ENCODE measurements at regions not wholly inside any gene's neighbourhood (a gene's known extent, or its start where the extent isn't known, plus 50 kb on each side); places are given as distances from the start of the nearest gene placed in this dataset.

DNA sequence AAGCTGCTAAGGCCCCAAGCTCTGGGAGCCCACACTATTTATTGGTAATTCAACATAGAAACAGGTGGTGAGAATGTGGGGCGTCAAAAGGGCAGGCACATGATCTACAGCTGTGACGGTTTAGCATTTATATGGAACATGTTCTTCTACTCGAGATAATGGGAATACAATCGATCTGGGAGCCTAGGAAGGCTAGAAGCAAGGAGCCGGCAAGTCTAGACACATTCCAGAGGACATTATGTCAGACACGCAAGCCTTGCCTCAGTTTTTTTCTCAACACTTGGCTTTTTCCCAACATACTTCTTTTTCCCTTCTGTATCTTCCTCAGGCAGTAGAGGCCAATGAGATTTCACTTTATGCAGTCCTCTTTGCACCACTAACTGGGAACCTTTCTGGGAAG, 315.7 kb upstream of the SLITRK5 start:
- no peak for DNase-seq (ENCODE audit: low read depth)
- TF ChIP-seq, protein P1, sequence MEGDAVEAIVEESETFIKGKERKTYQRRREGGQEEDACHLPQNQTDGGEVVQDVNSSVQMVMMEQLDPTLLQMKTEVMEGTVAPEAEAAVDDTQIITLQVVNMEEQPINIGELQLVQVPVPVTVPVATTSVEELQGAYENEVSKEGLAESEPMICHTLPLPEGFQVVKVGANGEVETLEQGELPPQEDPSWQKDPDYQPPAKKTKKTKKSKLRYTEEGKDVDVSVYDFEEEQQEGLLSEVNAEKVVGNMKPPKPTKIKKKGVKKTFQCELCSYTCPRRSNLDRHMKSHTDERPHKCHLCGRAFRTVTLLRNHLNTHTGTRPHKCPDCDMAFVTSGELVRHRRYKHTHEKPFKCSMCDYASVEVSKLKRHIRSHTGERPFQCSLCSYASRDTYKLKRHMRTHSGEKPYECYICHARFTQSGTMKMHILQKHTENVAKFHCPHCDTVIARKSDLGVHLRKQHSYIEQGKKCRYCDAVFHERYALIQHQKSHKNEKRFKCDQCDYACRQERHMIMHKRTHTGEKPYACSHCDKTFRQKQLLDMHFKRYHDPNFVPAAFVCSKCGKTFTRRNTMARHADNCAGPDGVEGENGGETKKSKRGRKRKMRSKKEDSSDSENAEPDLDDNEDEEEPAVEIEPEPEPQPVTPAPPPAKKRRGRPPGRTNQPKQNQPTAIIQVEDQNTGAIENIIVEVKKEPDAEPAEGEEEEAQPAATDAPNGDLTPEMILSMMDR (IDR thresholded peaks at IDR 0.05; ENCODE audit: low read depth, low read length, missing control alignments), result no peak
- H3K4me3 ChIP-seq (ENCODE audit: low read depth, low read length), result no peak overlapping the region

DNA sequence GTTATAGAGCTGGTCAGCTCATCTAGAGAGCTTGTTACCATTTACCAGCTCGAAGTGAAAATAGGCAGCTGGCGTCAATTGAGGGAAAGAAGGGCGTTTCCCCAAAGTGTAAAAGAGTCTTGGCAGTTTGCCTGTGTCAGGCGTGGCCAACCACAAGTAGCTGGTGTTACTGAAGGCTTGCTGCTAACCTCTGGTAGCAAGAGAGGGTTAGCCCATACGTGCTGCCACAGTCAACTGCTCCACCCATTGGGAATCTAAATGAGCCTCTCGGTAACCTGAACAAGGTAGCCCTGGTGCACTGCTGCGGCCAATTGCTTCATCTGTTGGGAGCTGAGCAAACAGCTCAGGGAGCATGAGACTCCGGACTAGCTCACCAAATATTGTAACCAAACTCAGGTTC, 314.9 kb upstream of the SLITRK5 start:
- no peak overlapping the region for H3K4me3 ChIP-seq (ENCODE audit: low read depth, low read length)
- TF ChIP-seq, protein P1 (IDR thresholded peaks at IDR 0.05; ENCODE audit: low read depth, low read length, missing control alignments), result no peak
- DNase-seq (ENCODE audit: low read depth), result no peak

DNA sequence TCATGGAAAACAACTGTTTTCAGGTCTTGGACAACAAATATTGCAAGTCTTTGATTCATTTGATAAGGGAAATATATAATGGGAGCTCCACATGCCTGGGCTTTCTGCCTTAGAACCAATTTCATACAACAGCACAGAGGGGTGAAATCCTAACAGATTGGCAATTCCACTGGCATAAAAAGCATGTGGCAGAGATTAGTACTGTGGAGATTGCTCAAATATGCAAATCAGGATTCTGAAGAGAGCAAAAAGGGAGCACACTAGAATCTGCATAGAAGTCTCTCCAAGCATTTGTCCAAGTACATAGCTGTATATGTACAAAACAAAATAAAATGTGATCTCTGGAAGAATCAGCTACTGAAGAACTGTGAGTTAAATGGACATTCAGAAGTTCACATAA, 312.9 kb upstream of the SLITRK5 start:
- no peak for DNase-seq (ENCODE audit: low read depth)
- no peak overlapping the region for H3K4me3 ChIP-seq (ENCODE audit: low read depth, low read length)
- TF ChIP-seq, protein P1 (IDR thresholded peaks at IDR 0.05; ENCODE audit: low read depth, low read length, missing control alignments), result no peak

DNA sequence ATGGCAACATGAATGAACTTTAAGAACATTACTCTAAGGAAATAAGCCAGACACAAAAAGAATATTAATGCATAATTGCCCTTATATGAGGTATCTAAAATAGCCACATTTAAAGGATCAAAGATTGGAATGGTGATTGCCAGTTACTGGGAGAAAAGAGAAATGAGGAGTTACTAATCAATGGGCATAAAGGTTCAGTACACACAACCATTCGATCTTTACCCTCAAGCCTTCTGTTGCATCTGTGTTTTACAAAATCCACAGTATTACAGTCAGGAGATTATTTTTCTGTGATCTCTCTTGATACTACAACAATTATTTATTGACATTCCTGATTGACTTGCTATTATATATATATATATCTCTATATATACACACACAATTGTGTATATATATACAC, 310.0 kb upstream of the SLITRK5 start:
- no peak for DNase-seq (ENCODE audit: low read depth)
- no peak overlapping the region for H3K4me3 ChIP-seq (ENCODE audit: low read depth, low read length)
- TF ChIP-seq, protein P1 (IDR thresholded peaks at IDR 0.05; ENCODE audit: low read depth, low read length, missing control alignments), result no peak

DNA sequence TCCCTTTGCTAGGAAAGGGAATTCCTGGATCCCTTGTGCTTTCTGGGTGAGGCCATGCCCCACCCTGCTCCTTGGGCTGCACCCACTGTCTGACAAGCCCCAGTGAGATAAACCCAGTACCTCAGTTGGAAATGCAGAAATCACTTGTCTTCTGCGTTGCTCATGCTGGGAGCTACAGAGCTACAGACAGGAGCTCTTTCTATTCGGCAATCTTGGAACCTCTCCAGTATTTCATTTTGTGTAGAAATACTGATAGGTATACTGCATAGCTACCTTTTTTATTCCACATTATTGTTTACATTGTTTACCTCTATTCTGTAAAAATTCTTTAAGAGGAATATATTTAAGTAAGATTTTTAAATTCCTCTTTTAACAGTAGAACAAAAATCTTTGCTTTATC, 302.5 kb upstream of the SLITRK5 start:
- no peak overlapping the region for H3K4me3 ChIP-seq (ENCODE audit: low read depth, low read length)
- no peak for DNase-seq (ENCODE audit: low read depth)
- TF ChIP-seq, protein P1 (IDR thresholded peaks at IDR 0.05; ENCODE audit: low read depth, low read length, missing control alignments), result no peak

DNA sequence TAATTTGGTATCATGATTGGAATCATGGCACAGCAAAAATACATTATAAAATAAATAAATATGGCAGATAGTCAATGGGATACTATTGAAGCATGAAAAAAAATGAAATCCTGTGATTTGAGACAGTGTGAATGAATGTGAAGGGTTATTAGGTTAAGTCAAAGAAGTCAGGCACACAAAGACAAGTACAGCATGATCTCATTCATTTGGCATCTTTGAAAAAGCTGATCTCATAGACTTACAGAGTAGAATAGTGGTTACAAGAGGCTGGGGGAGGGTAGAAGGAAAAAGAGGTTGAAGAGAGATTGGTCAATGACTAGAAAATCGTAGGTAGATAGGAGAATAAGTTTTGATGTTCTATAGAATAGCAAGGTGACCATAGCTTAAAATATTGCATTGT, 295.1 kb upstream of the SLITRK5 start:
- H3K4me3 ChIP-seq (ENCODE audit: low read depth, low read length), result no peak overlapping the region
- TF ChIP-seq, protein P1 (IDR thresholded peaks at IDR 0.05; ENCODE audit: low read depth, low read length, missing control alignments), result no peak
- DNase-seq (ENCODE audit: low read depth), result no peak

DNA sequence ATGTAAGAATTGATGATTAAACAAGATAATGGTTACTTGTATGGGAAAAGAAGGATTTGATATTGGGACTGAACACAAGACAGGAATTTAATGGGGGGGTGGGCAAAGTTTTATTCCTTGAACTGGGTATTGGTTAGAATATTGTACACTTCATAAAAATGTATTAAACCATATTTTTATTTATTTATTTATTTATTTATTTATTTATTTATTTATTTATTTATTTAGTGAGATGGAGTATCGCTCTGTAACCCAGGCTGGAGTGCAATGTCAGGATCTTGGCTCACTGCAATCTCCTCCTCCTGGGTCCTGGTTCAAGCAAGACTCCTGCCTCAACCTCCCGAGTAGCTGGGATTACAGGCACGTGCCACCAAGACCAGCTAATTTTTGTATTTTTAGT, 287.1 kb upstream of the SLITRK5 start:
- DNase-seq (ENCODE audit: low read depth), result no peak
- no peak overlapping the region for H3K4me3 ChIP-seq (ENCODE audit: low read depth, low read length)
- TF ChIP-seq, protein P1 (IDR thresholded peaks at IDR 0.05; ENCODE audit: low read depth, low read length, missing control alignments), result no peak
